Thoracic aorta (tissue), 2 donors: ENCODE measurements at regions not wholly inside any gene's neighbourhood (a gene's known extent, or its start where the extent isn't known, plus 50 kb on each side); places are given as distances from the start of the nearest gene placed in this dataset.

Experiments
- ATAC-seq: fragments of 150-250 bp; one replicate; pipeline ENCODE4 v1.8.0; 2017; ENCODE audit warnings: low read depth; ENCODE audit not compliant: insufficient number of reproducible peaks, low FRiP score
- DNase-seq: peaks from one replicate; pipeline ENCODE4 v3.0.0-alpha.2; 2020; ENCODE audit warnings: low spot score
- H3K27ac ChIP-seq, 2 donors: fragments of 200-600 bp; sonication (generic); 1 replicate in 1 of 2; 2 replicates in 1 of 2; pipeline ENCODE4 v1.5.1; 2016; ENCODE audit warnings: mild to moderate bottlenecking in 2 of 2, moderate library complexity in 2 of 2
- H3K27me3 ChIP-seq: fragments of 200-600 bp; sonication (generic); replicated peaks from 2 replicates; pipeline ENCODE4 v1.6.0; 2016; ENCODE audit warnings: mild to moderate bottlenecking; ENCODE audit not compliant: insufficient read depth
- H3K36me3 ChIP-seq: fragments of 200-600 bp; sonication (generic); one replicate; pipeline ENCODE4 v1.5.1; 2016
- H3K4me1 ChIP-seq, 2 donors: fragments of 200-600 bp; sonication (generic); 1 replicate in 1 of 2; 2 replicates in 1 of 2; pipeline versions ENCODE4 v1.5.1 to v1.6.0; 2016; ENCODE audit warnings: low read depth in 2 of 2, mild to moderate bottlenecking in 1 of 2; ENCODE audit not compliant: control insufficient read depth in 1 of 2
- H3K4me3 ChIP-seq: fragments of 200-600 bp; sonication (generic); 2 replicates; pipeline ENCODE4 v1.5.1; 2016; ENCODE audit warnings: mild to moderate bottlenecking
- H3K9me3 ChIP-seq: fragments of 200-600 bp; sonication (generic); 2 replicates; pipeline ENCODE4 v1.5.1; 2016
- CTCF ChIP-seq: fragments of 200-600 bp; sonication (generic); IDR thresholded peaks from one replicate; pipeline ENCODE4 v1.5.1; 2019; ENCODE audit warnings: antibody characterized with exemption

GRCh38 chr11:70807195-70807543 lies 408.8 kb downstream of the CTTN start:
- no peak for ATAC-seq
- no peak for TF ChIP-seq CTCF
- DNase-seq, result no peak

GRCh38 chr11:70808686-70809375 lies 410.5 kb downstream of the CTTN start:
- DNase-seq (no peak), ATAC-seq (no peak)
- no peak for TF ChIP-seq CTCF
- Histone ChIP-seq H3K9me3 (no peaks in the 10 kb centered on the region), H3K4me1 (no peaks in the 10 kb centered on the region), H3K36me3 (no peaks in the 10 kb centered on the region), H3K27me3 (no peaks in the 10 kb centered on the region), H3K4me3 (no peak overlapping the region), H3K27ac (no peak overlapping the region)

More at GRCh38 chr11:70807195-70807543, 408.8 kb downstream of the CTTN start:
- no peaks in the 10 kb centered on the region for H3K36me3 ChIP-seq
- no peak overlapping the region for H3K4me3 ChIP-seq
- no peaks in the 10 kb centered on the region for H3K4me1 ChIP-seq
- no peak overlapping the region for H3K27ac ChIP-seq
- no peaks in the 10 kb centered on the region for H3K27me3 ChIP-seq
- H3K9me3 ChIP-seq, result no peaks in the 10 kb centered on the region

- TF ChIP-seq CTCF, result no peak
- Histone ChIP-seq H3K36me3 (no peaks in the 10 kb centered on the region), H3K4me3 (no peak overlapping the region), H3K27ac (no peak overlapping the region), H3K9me3 (no peaks in the 10 kb centered on the region), H3K27me3 (no peaks in the 10 kb centered on the region), H3K4me1 (no peaks in the 10 kb centered on the region)
- DNase-seq, result no peak
- no peak for ATAC-seq
Measured at GRCh38 chr11:70810133-70810532, 411.8 kb downstream of the CTTN start.

GRCh38 chr11:70810681-70811080 lies 412.4 kb downstream of the CTTN start:
- no peaks in the 10 kb centered on the region for H3K36me3 ChIP-seq
- H3K27me3 ChIP-seq, result no peaks in the 10 kb centered on the region
- DNase-seq (no peak), ATAC-seq (no peak)
- no peak overlapping the region for H3K4me3 ChIP-seq
- H3K27ac ChIP-seq, result no peak overlapping the region
- H3K4me1 ChIP-seq, result no peaks in the 10 kb centered on the region
- no peak for TF ChIP-seq CTCF
- H3K9me3 ChIP-seq, result no peaks in the 10 kb centered on the region

GRCh38 chr11:70811483-70811882 lies 413.2 kb downstream of the CTTN start:
- Histone ChIP-seq H3K27ac (no peak overlapping the region), H3K27me3 (no peaks in the 10 kb centered on the region), H3K36me3 (no peaks in the 10 kb centered on the region), H3K4me1 (no peaks in the 10 kb centered on the region), H3K4me3 (no peak overlapping the region), H3K9me3 (no peaks in the 10 kb centered on the region)
- ATAC-seq (no peak), DNase-seq (no peak)
- TF ChIP-seq CTCF, result no peak
